HG03575 (cell line): ENCODE measurements at regions not wholly inside any gene's neighbourhood (a gene's known extent, or its start where the extent isn't known, plus 50 kb on each side); places are given as distances from the start of the nearest gene placed in this dataset.

Experiments
- ATAC-seq: cut with Tn5 transposase; IDR thresholded peaks from one replicate; pipeline ENCODE4 v1.9.1; 2021; ENCODE audit not compliant: unreplicated experiment, insufficient number of reproducible peaks, low FRiP score; ENCODE audit errors: extremely low read depth

GRCh38 chr11:130744794-130745193 lies 171.5 kb downstream of the SNX19 start:
- no peak for ATAC-seq

- ATAC-seq, result no peak
Observed at GRCh38 chr11:130749216-130749615, 167.1 kb downstream of the SNX19 start.

- ATAC-seq, result no peak
Observed at GRCh38 chr11:130760515-130761125, 155.7 kb downstream of the SNX19 start.

GRCh38 chr11:130761560-130762220 lies 154.6 kb downstream of the SNX19 start:
- ATAC-seq, result no peak

GRCh38 chr11:130762638-130763037 lies 153.6 kb downstream of the SNX19 start:
- no peak for ATAC-seq

- no peak for ATAC-seq
Observed at GRCh38 chr11:130763087-130763980, 152.9 kb downstream of the SNX19 start.

- no peak for ATAC-seq
Observed at GRCh38 chr11:130765406-130765805, 150.9 kb downstream of the SNX19 start.

- ATAC-seq, result no peak
Observed at GRCh38 chr11:130765951-130766649, 150.2 kb downstream of the SNX19 start.

- ATAC-seq, result no peak
Observed at GRCh38 chr11:130766650-130767565, 149.4 kb downstream of the SNX19 start.

- no peak for ATAC-seq
Observed at GRCh38 chr11:130769782-130770535, 146.3 kb downstream of the SNX19 start.

GRCh38 chr11:130771708-130772107 lies 144.6 kb downstream of the SNX19 start:
- no peak for ATAC-seq

- no peak for ATAC-seq
Observed at GRCh38 chr11:130772266-130773227, 143.7 kb downstream of the SNX19 start.

- no peak for ATAC-seq
Observed at GRCh38 chr11:130773244-130773820, 142.9 kb downstream of the SNX19 start.

GRCh38 chr11:130774703-130775102 lies 141.6 kb downstream of the SNX19 start:
- no peak for ATAC-seq

GRCh38 chr11:130775306-130776060 lies 140.8 kb downstream of the SNX19 start:
- ATAC-seq, result no peak

GRCh38 chr11:130776061-130776419 lies 140.2 kb downstream of the SNX19 start:
- no peak for ATAC-seq
